ENCODE measurements at regions not wholly inside any gene's neighbourhood (a gene's known extent, or its start where the extent isn't known, plus 50 kb on each side); places are given as distances from the start of the nearest gene placed in this dataset.
"Not testable (repeated sequence)": the region's sequence is repeated elsewhere in the genome, so short reads cannot be mapped to it uniquely, and the experiment has no call there.

- no peak for TF ChIP-seq CTCF (conservative IDR thresholded peaks at IDR 0.05; ENCODE audit: low read length)
- H3K4me3 ChIP-seq (ENCODE audit: low read length) = no peak overlapping the region
- no peak for DNase-seq (ENCODE audit: low read depth)
Observed at GRCh38 chr6:72564231-72564630, 57.6 kb upstream of the KCNQ5 start.

- not testable (repeated sequence) for DNase-seq (ENCODE audit: low read depth); H3K4me3 ChIP-seq (ENCODE audit: low read length)
Observed at GRCh38 chr6:72571993-72572392, 49.9 kb upstream of the KCNQ5 start.

Measured in AG10803 (cell line).